OCI-LY1 (cell line): ENCODE measurements at regions not wholly inside any gene's neighbourhood (a gene's known extent, or its start where the extent isn't known, plus 50 kb on each side); places are given as distances from the start of the nearest gene placed in this dataset.

Experiments used
- H2AFZ ChIP-seq: fragments of 200-600 bp; sonication (generic), shearing (Covaris generic); 2 replicates; pipeline ENCODE4 v1.6.0; 2014; ENCODE audit warnings: antibody characterized with exemption, mild to moderate bottlenecking, low read length
- H3F3A ChIP-seq: fragments of 200-600 bp; sonication (generic), shearing (Covaris generic); 2 replicates; pipeline ENCODE4 v1.6.0; 2014; ENCODE audit warnings: mild to moderate bottlenecking, antibody characterized with exemption, low read length, moderate library complexity; ENCODE audit not compliant: insufficient read depth
- H3K27ac ChIP-seq: fragments of 200-600 bp; sonication (generic); 2 replicates; pipeline ENCODE4 v1.5.1; 2014; ENCODE audit warnings: low read length, mixed run types, mild to moderate bottlenecking, low read depth; ENCODE audit not compliant: poor library complexity, severe bottlenecking
- H3K27me3 ChIP-seq: fragments of 200-600 bp; sonication (generic); 2 replicates; pipeline ENCODE4 v1.6.0; 2014; ENCODE audit warnings: antibody characterized with exemption, mild to moderate bottlenecking, low read length, moderate library complexity; ENCODE audit not compliant: insufficient read depth
- H3K36me3 ChIP-seq: fragments of 200-600 bp; sonication (generic); 2 replicates; pipeline ENCODE4 v1.6.1; 2014; ENCODE audit warnings: mild to moderate bottlenecking, antibody characterized with exemption, low read length, moderate library complexity, mixed read lengths; ENCODE audit not compliant: insufficient read depth
- H3K4me1 ChIP-seq: fragments of 200-600 bp; sonication (generic); 2 replicates; pipeline ENCODE4 v1.5.1; 2014; ENCODE audit warnings: mild to moderate bottlenecking, low read length, moderate library complexity; ENCODE audit not compliant: insufficient read depth, severe bottlenecking
- H3K4me2 ChIP-seq: fragments of 200-600 bp; sonication (generic), shearing (Covaris generic); 2 replicates; pipeline ENCODE4 v1.6.1; 2014; ENCODE audit warnings: low read length
- H3K4me3 ChIP-seq: fragments of 200-600 bp; sonication (generic); 2 replicates; pipeline ENCODE4 v1.5.1; 2014; ENCODE audit warnings: low read length, low read depth, mild to moderate bottlenecking, mixed read lengths; ENCODE audit not compliant: poor library complexity, severe bottlenecking
- H3K79me2 ChIP-seq: fragments of 200-600 bp; shearing (Covaris generic); 2 replicates; pipeline ENCODE4 v1.6.1; 2016; ENCODE audit warnings: mixed run types, low read length, mixed read lengths; ENCODE audit not compliant: insufficient read depth
- H3K9ac ChIP-seq: fragments of 200-600 bp; sonication (generic), shearing (Covaris generic); 2 replicates; pipeline ENCODE4 v1.6.1; 2014; ENCODE audit warnings: mild to moderate bottlenecking, low read length, mixed read lengths
- H3K9me2 ChIP-seq: fragments of 200-600 bp; sonication (generic), shearing (Covaris generic); 2 replicates; pipeline ENCODE4 v1.6.1; 2014; ENCODE audit warnings: low read depth, mild to moderate bottlenecking, low read length, mixed read lengths
- H3K9me3 ChIP-seq: fragments of 200-600 bp; shearing (Covaris generic); 2 replicates; pipeline ENCODE4 v1.6.1; 2014; ENCODE audit warnings: low read length, mixed read lengths
- H4K20me1 ChIP-seq: fragments of 200-600 bp; sonication (generic), shearing (Covaris generic); 2 replicates; pipeline ENCODE4 v1.6.0; 2016; ENCODE audit warnings: mild to moderate bottlenecking, low read length; ENCODE audit not compliant: insufficient read depth
- CTCF ChIP-seq: fragments of 200-600 bp; sonication (generic), shearing (Covaris generic); IDR thresholded peaks from 2 replicates; pipeline ENCODE4 v1.5.1; 2017; ENCODE audit warnings: mild to moderate bottlenecking, antibody characterized with exemption, low read length, moderate library complexity, mixed read lengths
- EZH2 ChIP-seq: fragments of 200-600 bp; sonication (generic), shearing (Covaris generic); IDR thresholded peaks from 2 replicates; pipeline ENCODE4 v1.8.0; 2017; ENCODE audit warnings: borderline replicate concordance, mixed run types, mild to moderate bottlenecking, antibody characterized with exemption, low read length, moderate library complexity, mixed read lengths

GRCh38 chr3:103991461-103992115, 1375.1 kb upstream of the ALCAM start:
- Histone ChIP-seq H4K20me1 (no peaks in the 10 kb centered on the region), H3K27me3 (no peaks in the 10 kb centered on the region), H3K27ac (no peak overlapping the region), H3K9me2 (no peaks in the 10 kb centered on the region), H3K9me3 (no peaks in the 10 kb centered on the region), H3K4me3 (peak overlapping the region; percentile 36), H3K4me2 (peak overlapping the region; percentile 62), H3K36me3 (no peaks in the 10 kb centered on the region), H3K79me2 (no peaks in the 10 kb centered on the region), H3K4me1 (peaks cover 7% of the 10 kb centered on the region), H3K9ac (no peak overlapping the region; the same call in 1 of the 2 replicates), H3F3A (no peaks in the 10 kb centered on the region), H2AFZ (0 out of 2 replicates have a peak overlapping the region, but pooled peaks have one; percentile 30)
- peak; percentile 87 for TF ChIP-seq CTCF
- TF ChIP-seq EZH2 = no peak

GRCh38 chr3:103992469-103992868, 1374.2 kb upstream of the ALCAM start:
- H3K4me1 ChIP-seq = peaks cover 7% of the 10 kb centered on the region
- peak overlapping the region; percentile 62; the same call in 1 of the 2 replicates for H3K4me2 ChIP-seq
- TF ChIP-seq CTCF = peak; percentile 49
- TF ChIP-seq EZH2 = no peak
- no peaks in the 10 kb centered on the region for H3K27me3 ChIP-seq
- H3F3A ChIP-seq = no peaks in the 10 kb centered on the region
- no peaks in the 10 kb centered on the region for H3K36me3 ChIP-seq
- H3K79me2 ChIP-seq = no peaks in the 10 kb centered on the region
- H3K9me2 ChIP-seq = no peaks in the 10 kb centered on the region
- no peaks in the 10 kb centered on the region for H4K20me1 ChIP-seq
- H2AFZ ChIP-seq = no peak overlapping the region
- H3K27ac ChIP-seq = no peak overlapping the region
- H3K9me3 ChIP-seq = no peaks in the 10 kb centered on the region
- H3K4me3 ChIP-seq = no peak overlapping the region
- H3K9ac ChIP-seq = no peak overlapping the region

GRCh38 chr3:104004956-104005355, 1361.8 kb upstream of the ALCAM start:
- H3F3A ChIP-seq = no peaks in the 10 kb centered on the region
- H3K4me3 ChIP-seq = no peak overlapping the region
- H3K9me2 ChIP-seq = no peaks in the 10 kb centered on the region
- H2AFZ ChIP-seq = no peak overlapping the region
- H3K27ac ChIP-seq = no peak overlapping the region
- no peak overlapping the region for H3K9ac ChIP-seq
- no peak for TF ChIP-seq CTCF
- no peak for TF ChIP-seq EZH2
- no peaks in the 10 kb centered on the region for H3K79me2 ChIP-seq
- H3K9me3 ChIP-seq = no peaks in the 10 kb centered on the region
- no peaks in the 10 kb centered on the region for H3K36me3 ChIP-seq
- no peak overlapping the region for H3K4me2 ChIP-seq
- no peaks in the 10 kb centered on the region for H3K27me3 ChIP-seq
- H4K20me1 ChIP-seq = no peaks in the 10 kb centered on the region
- H3K4me1 ChIP-seq = no peaks in the 10 kb centered on the region
